ENCODE measurements at regions not wholly inside any gene's neighbourhood (a gene's known extent, or its start where the extent isn't known, plus 50 kb on each side); places are given as distances from the start of the nearest gene placed in this dataset.

- Histone ChIP-seq H3K4me3 (no peak overlapping the region), H3K9me3 (no peaks in the 10 kb centered on the region), H3K27me3 (replicated peaks; ENCODE audit: insufficient read depth) (no peaks in the 10 kb centered on the region), H3K27ac (no peak overlapping the region), H3K4me1 (ENCODE audit: control insufficient read depth in 1 of 2, low read depth in 2 of 2) (no peaks in the 10 kb centered on the region), H3K36me3 (no peaks in the 10 kb centered on the region)
- ATAC-seq (ENCODE audit: insufficient number of reproducible peaks, low FRiP score, low read depth) (no peak), DNase-seq (ENCODE audit: low spot score) (no peak)
- no peak for TF ChIP-seq CTCF (IDR thresholded peaks at IDR 0.05)
These were observed 533.5 kb upstream of the MMS22L start for GRCh38 chr6:97816526-97816925.

- Histone ChIP-seq H3K4me3 (no peak overlapping the region), H3K27me3 (replicated peaks; ENCODE audit: insufficient read depth) (no peaks in the 10 kb centered on the region), H3K36me3 (no peaks in the 10 kb centered on the region), H3K27ac (no peak overlapping the region), H3K4me1 (ENCODE audit: control insufficient read depth in 1 of 2, low read depth in 2 of 2) (no peaks in the 10 kb centered on the region), H3K9me3 (no peaks in the 10 kb centered on the region)
- DNase-seq (ENCODE audit: low spot score) (no peak), ATAC-seq (ENCODE audit: insufficient number of reproducible peaks, low FRiP score, low read depth) (no peak)
- no peak for TF ChIP-seq CTCF (IDR thresholded peaks at IDR 0.05)
These were observed 536.7 kb upstream of the MMS22L start for GRCh38 chr6:97819710-97820109.

- no peak for TF ChIP-seq CTCF (IDR thresholded peaks at IDR 0.05)
- H3K36me3 ChIP-seq, result no peaks in the 10 kb centered on the region
- H3K27ac ChIP-seq, result no peak overlapping the region
- H3K4me1 ChIP-seq (ENCODE audit: control insufficient read depth in 1 of 2, low read depth in 2 of 2), result no peaks in the 10 kb centered on the region
- DNase-seq (ENCODE audit: low spot score) (no peak), ATAC-seq (ENCODE audit: insufficient number of reproducible peaks, low FRiP score, low read depth) (no peak)
- no peaks in the 10 kb centered on the region for H3K27me3 ChIP-seq (replicated peaks; ENCODE audit: insufficient read depth)
- H3K9me3 ChIP-seq, result no peaks in the 10 kb centered on the region
- no peak overlapping the region for H3K4me3 ChIP-seq
These were observed 537.4 kb upstream of the MMS22L start for GRCh38 chr6:97820400-97820799.

- no peak for TF ChIP-seq CTCF (IDR thresholded peaks at IDR 0.05)
- no peak overlapping the region for H3K27ac ChIP-seq
- H3K36me3 ChIP-seq, result no peaks in the 10 kb centered on the region
- H3K27me3 ChIP-seq (replicated peaks; ENCODE audit: insufficient read depth), result no peaks in the 10 kb centered on the region
- ATAC-seq (ENCODE audit: insufficient number of reproducible peaks, low FRiP score, low read depth), result no peak
- no peaks in the 10 kb centered on the region for H3K4me1 ChIP-seq (ENCODE audit: control insufficient read depth in 1 of 2, low read depth in 2 of 2)
- H3K4me3 ChIP-seq, result no peak overlapping the region
- no peak for DNase-seq (ENCODE audit: low spot score)
- H3K9me3 ChIP-seq, result no peaks in the 10 kb centered on the region
These were observed 539.6 kb upstream of the MMS22L start for GRCh38 chr6:97822632-97823031.

- no peak for TF ChIP-seq CTCF (IDR thresholded peaks at IDR 0.05)
- Histone ChIP-seq H3K27ac (no peak overlapping the region), H3K9me3 (no peaks in the 10 kb centered on the region), H3K27me3 (replicated peaks; ENCODE audit: insufficient read depth) (no peaks in the 10 kb centered on the region), H3K36me3 (no peaks in the 10 kb centered on the region), H3K4me3 (no peak overlapping the region), H3K4me1 (ENCODE audit: control insufficient read depth in 1 of 2, low read depth in 2 of 2) (no peaks in the 10 kb centered on the region)
- no peak for DNase-seq (ENCODE audit: low spot score)
- no peak for ATAC-seq (ENCODE audit: insufficient number of reproducible peaks, low FRiP score, low read depth)
These were observed 558.7 kb upstream of the MMS22L start for GRCh38 chr6:97841763-97842162.
